DND-41 (cell line): ENCODE measurements at regions not wholly inside any gene's neighbourhood (a gene's known extent, or its start where the extent isn't known, plus 50 kb on each side); places are given as distances from the start of the nearest gene placed in this dataset.
"Not testable (repeated sequence)": the region's sequence is repeated elsewhere in the genome, so short reads cannot be mapped to it uniquely, and the experiment has no call there.

Source experiments
- CTCF ChIP-seq: IDR thresholded peaks from 2 replicates; pipeline ENCODE4 v1.5.1; 2012; ENCODE audit warnings: borderline replicate concordance, low read length, moderate library complexity, mild to moderate bottlenecking; ENCODE audit not compliant: poor library complexity, severe bottlenecking; ENCODE audit errors: extremely low read depth
- EZH2 ChIP-seq: IDR thresholded peaks from 3 replicates; pipeline ENCODE4 v1.6.1; 2012; ENCODE audit warnings: borderline replicate concordance, low read depth, mild to moderate bottlenecking, moderate library complexity, low read length, inconsistent platforms; ENCODE audit not compliant: severe bottlenecking

DNA sequence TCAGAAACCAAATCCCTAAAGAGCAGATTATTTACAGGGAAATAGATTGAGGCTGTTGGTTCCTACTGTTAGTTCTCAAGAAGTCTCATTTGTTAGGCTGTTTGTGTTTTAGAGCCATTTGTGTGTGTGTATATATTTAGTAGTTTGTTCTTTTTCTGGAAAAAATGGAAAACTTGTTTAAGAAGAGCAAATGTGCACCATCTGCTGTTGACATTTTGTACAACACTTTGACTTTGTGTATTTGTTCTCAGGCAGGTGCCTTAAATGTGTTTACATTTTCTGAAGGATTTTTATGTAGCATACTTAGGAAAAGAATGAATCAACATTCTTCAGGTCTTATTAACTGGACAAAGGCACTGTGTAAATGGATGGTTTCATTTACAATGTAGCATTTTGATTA lies 163.7 kb upstream of the FOLH1 start:
- TF ChIP-seq EZH2 = not testable (repeated sequence)
- peak; percentile 19 for TF ChIP-seq CTCF
